Activated gamma-delta T cell treated with Interleukin-2 at 50 U/mL for 16 hours (primary cell): ENCODE measurements at regions not wholly inside any gene's neighbourhood (a gene's known extent, or its start where the extent isn't known, plus 50 kb on each side); places are given as distances from the start of the nearest gene placed in this dataset.

Experiments used
- DNase-seq: peaks from one replicate; pipeline ENCODE4 v3.0.0-alpha.2; 2020

DNA sequence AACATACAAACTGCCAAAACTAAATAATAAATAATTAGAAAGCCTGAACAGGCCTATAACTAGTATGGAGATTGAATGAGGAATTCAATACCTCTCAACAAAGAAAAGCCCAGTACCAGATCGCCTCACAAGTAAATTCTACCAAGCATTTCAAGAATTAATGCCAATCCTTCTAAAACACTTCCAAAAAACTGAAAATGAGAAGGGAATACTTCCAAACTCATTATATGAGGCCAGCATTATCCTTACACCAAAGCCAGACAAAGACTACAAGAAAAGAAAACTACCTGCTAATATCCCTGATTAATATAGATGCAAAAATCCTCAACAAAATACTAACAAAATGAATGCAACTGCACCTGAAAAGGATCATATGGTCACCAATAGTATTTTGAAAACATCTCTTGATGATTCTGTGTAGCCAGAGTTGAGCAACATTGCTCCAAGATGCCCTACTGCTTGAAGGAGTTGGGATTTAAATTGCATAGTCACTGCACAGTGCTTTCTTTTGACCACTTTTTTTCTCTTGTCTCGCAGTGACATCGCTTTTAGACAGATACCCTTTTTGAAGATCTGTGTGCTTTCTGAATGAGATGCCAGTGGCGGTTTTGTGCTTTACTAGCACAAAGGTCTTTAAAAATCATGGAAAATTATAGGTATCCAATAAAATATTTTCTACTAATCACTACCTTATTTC is 487.2 kb upstream of the RASGRP1 start:
- no peak for DNase-seq

DNA sequence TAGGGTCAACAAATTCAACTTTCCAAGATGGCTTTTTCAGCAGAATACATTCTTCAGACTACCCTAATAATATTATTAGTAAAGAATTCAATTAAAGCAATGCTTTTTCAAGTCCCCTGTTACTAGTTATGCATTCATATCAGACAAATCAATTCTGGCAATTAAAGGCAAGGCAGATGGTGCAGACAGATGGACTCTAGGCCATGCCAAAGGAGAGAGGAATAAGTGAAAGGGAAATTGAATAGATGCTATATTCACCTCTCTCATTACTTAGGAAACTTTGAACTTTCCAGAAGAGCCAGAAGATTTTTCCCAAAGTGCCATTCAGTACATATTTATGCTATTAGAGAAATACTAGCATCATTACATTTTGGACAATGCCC is 487.7 kb upstream of the RASGRP1 start:
- DNase-seq, result no peak

DNA sequence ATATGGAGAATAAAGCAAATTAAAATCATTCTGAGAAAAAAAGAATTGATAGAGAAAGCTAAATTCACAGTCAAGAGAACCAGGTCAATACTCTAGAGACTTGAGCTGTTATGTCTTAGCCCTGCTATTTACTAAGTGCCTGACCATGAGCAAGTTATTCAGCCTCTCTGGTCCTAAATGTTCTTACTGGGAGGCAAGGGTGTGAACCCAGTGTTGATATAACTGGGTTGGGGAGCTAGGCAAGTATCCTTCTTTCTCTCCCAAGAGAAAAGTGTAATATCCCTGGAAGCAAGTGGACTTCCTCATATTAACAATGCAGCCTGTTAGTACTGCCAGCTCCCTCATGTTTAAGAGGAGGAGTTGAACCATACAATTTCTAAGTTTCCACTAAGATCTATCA is 488.9 kb upstream of the RASGRP1 start:
- no peak for DNase-seq

DNA sequence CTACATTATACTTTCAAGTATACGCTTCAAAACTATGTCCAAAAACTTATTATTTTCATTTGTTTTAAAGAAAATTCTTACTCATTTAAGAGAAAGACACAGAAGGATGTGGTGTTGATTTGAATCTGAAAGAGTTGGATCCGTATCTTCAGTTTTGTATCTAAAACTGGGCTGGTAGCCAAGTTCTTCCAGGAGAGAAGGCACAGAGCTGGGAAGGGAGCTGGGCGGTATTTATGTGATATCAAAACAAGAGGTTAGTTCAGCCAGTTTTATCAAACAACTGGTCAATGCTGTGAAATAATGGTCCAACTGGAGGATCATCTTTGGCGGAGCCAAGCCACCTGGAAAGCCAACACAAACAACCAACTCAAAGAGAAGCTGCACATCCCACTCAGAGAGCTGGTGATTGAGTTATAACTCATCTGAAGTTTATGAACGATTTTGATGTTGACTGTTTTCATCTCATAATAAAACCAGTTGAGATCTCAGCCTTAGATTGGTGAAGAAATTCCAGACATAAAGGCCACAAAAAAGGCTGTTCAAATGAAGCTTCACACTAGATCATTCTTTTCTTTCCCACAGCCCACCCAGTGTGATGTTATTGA is 489.6 kb upstream of the RASGRP1 start:
- DNase-seq, result no peak

DNA sequence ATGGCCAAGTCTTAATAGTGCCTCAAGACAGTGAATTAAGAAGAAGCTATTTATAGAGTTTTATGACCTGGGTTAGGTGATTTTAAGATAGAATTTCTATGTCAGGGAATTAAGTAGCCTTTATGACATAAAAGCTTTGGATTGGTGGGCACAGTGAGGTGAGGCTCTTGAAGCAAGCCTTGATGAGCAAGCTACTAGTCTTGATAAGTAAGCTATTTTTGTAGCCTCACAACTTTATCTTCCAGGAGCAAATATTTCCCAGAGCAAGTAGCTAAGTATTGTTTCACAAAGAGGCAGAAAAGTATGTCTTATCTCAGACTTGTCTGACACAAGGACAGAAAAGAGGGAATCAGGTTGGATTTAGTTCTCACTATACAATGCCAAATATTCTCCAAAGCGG is 491.7 kb upstream of the RASGRP1 start:
- DNase-seq, result no peak

DNA sequence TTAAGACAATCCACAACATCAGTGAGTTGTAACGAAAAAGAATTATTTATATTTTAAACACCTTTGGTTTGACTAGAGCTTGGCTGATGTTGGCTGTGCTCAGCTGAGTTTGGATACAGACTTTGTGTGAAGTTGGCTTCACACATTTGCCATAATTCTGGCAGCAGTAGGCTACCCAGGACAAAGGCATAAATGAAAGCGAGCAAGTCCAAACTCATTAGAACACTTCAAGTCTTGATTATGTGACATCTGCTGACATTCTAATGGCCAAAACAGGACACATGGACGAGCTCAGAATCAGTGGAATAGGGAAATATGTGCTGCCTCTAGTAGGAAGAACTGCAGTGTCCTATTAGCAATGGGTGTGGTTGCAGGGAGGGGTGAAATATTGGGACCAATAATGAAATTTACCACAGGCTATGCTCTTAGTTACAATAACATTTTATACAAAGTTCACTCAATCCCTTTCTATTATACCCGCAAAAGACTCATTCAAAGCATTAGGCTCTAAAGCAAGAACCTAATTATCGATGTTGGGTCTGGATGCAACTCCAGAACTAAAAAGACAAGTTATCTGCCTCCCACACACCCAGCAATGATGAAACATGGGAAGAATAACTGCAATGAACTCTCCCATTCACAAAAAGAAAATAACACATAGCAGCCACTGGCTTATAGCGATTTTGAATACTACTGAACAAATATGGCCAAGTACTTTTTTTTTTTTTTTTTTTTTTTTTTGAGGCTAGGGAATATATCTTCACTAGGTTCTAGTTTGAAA is 493.9 kb upstream of the RASGRP1 start:
- DNase-seq, result no peak

DNA sequence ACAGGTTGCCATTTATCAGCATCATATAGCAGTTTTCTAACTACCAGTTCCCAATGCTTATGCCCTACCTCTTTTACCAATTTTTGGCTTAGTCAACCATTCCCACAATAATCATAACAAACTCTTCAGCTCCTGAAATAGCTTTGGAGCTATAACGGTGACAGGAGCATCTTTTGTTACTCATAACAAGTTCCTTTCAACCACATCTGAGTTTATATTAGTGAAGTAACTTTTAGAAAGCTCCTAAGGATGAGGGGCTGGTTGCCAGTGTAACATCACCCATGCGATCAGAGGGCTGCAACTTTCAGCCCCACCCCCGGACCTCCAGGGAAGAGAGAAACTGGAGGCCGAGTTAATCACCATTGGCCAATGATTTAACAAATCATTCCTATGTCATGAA is 495.3 kb upstream of the RASGRP1 start:
- DNase-seq, result no peak

DNA sequence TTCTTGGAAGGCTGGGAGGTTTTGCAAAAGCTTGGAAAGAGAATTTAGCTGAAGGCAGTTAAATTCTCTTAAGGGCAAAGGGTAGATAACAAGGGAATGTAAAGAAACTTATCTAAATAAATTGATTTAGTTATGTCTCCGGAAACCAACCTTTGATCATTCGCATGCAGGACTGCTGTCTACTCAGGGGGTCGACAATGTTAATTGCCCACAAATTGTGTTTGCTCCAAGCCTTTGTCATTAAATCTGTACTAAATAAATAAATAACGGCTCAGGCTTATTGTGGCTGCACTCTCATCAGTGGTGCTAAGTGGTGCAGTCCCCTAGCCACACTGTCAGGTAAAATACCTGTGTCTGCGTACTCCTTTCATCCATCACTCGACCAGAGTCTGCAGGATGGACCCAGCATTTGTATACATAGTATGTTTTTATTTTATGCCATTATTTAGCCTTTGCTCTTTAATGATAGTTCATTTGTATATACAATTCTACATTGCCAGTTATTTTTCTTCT is 497.4 kb upstream of the RASGRP1 start:
- no peak for DNase-seq

DNA sequence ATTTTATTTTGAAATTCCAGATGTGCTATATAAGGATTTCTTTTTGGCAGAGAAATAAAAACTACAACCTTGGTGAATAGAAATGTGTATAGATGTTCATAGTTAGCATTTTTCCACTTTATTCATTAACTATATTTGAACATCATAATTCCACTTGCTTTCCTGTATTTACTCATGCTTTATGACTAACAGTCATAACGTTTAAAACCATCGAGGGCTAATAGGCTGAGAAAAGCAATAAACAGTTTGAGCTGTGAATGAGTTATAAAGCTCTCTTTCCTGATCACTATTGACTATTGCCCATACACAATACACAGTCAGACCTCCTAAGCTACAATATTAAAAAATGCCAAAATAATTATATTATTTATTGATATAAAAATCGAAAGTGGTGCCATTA is 502.1 kb upstream of the RASGRP1 start:
- no peak for DNase-seq

DNA sequence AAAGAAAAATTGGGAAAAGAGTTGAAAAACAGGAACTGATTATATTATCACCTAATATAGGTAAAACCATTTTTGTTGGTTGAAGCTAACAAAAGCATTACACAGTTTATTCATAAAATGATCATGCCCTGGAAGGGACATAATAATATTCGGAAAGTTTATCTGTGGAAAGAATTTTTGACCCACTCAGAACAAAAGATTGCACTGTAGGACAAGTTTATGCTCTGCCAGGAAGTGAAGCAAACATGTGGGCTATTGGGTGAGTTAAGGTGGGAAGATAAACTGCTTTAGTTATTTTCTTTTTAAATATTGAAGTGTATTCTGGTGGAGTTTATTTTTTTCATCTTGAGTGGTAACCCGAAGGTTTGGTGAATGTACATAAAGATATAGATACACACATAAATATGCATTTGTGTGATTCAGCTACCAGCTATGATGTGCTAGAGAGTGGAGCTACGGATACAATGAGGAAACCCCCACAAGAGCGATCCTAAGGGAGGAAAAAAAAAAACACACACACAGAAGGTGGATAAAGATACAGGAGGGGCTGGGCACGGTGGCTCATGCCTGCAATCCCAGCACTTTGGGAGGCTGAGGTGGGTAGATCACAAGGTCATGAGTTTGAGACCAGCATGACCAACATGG is 506.4 kb upstream of the THBS1 start:
- no peak for DNase-seq

DNA sequence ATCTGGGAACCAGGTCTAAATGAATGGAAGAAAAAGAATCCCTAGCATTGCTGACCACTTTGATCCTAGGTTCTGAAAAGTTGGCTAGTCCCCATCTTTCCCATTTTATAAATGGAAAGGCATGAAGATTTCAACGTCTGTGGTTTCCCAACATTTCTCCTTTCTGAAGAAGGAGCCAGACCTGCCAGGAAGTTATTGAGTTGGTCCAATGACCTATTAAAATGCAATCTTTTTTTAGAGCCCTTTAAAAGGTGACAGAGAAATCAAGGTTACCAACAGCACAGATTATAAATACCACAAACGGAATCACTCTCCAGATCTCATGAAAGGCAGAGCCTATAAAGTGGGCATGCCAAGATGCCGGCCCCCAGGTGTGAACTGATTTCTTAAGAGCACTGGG is 505.6 kb upstream of the THBS1 start:
- DNase-seq, result no peak

DNA sequence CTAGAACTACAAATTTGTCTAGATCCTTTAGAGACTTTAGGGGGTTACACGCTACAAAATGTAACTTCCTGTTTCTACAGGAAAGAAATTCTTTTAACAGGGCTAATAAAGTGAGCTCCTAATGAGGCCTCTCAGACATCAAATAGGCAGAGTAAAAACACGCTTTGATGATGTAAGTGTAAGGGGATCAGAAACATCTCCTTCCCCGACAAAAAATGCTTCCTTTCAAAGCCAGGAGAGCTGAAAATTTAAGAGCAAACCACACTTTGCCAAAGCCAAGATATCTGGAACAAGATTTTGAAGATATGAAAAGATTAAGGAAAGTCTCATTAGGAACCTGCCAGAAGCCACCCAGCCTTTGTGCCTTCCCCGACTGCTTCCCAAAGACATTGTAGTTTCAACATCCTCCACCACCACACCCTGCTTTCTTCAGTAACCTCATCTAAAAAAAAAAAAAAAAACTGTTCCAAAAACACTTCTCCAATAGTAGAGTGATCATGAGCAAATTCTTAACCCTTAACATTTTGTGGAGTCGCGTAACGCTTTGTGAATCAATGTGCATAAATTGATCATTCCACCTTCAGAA is 505.0 kb upstream of the THBS1 start:
- no peak for DNase-seq

DNA sequence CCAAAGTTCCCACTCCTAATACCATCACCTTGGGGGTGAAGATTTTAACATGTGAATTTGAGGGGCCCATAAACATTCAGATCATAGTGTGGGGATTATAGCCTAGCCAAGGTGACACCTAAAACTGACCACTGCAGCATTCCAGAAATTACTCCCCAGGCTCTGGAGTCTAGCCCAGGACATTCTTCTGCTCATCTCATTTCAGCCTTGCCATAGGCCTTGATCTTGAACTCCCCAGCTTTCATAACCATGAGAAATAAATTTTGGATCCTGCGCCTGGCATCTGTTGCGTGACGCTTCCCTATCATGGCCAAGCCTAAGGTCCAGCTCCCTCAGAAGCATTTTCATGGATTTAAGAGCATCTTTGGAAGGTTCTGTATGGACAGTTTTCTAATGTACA is 502.9 kb upstream of the THBS1 start:
- DNase-seq, result no peak

DNA sequence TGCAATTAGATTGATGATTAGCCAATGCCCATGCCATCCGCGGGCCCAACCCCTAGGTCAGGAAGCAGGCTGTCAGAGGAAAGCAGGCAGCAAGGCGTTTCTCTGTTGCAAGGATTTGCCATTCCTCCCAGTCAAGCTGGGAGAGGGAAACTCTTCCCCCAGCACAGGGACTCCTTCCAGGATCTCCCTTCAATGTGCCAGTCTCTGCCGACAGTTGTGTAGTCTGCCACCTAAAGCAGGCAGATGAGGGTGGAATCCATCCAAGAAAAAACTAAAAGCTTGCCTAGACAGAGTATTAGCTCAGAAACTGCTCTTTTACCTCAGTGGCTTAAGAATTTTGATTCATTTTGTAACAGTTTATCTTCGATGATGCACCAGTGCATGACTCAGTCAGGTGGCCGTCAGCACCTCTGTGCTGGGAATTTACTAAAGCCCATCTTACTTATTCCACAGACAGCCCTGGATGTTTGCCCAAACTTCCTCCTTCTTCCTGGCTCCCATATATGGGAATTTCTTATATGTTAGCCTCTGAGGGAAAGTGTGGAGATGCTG is 501.5 kb upstream of the THBS1 start:
- DNase-seq, result no peak

DNA sequence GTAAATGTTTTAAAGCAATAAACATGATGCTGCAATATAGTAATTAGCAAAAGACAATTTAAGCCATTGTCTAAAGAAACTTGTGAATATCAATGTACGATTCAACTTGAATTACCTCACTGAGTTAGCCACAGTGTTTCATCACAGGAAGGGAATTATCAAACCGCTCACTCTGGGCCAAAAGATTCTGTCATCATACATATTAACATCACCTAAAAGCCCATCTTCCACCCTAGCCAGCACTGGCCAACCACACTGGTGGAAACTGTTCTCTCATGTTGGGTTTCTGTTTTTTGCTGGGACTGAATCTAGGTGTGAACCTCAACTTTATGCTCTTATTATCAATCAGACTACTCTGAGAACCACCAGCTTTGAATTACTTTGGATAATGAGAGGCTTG is 497.7 kb upstream of the THBS1 start:
- DNase-seq, result no peak

DNA sequence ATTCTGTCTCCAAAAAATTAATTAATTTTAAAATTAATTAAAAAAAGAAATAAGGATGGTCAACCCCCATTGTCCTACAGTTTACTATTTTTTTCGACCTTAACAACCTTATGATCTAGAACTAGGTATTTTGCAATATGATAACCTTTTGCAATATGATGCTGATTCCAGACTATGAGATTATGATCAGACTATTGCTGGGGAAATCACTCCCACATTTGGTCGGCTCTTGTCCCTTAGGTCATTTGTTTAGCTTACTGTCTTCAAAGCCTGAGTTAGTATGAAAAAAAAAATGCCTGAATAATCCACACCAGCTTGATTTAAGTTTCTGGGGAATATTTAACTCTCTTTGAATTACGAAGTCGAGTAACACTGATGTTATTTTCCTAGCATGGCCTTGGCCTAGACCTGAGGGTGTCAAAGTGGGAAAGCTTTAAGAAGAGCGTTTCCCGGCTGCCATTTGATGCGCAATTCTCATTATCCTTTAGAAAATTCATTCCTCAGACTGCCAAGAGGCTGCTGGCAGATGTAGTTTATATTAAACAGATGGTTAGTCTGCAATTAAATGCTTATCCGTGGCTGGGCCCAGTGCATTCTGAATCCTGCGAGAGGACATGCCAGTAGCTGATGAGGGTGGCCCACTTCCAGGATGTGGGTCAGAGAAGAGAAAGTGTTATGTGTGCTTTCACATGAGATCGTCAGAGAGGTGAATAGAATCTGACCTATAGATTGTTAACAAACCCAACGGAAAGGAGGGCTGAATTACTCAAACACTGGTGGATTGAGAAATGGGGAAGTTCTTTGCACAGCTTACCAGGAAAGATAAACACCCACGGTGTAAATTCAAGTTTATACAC is 496.0 kb upstream of the THBS1 start:
- DNase-seq, result no peak

DNA sequence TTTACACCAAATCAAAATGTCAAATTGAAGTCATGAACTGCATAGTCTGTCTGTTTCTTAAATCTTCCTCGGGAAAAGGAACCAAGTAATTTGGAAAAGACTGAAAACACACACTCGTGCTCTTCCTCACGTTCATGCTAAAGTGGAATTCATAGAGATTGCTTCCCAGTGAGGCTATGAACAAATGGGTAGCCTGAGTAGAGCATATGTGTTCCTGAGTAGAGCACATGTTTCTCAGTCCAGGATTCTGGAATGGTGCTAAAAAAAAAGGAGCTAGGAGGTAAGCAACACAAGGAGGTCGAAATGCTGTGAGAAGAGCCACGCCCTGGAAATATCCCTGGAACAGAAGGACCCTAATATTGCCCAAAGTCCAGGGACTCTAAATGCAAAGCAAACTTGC is 494.2 kb upstream of the THBS1 start:
- DNase-seq, result no peak

DNA sequence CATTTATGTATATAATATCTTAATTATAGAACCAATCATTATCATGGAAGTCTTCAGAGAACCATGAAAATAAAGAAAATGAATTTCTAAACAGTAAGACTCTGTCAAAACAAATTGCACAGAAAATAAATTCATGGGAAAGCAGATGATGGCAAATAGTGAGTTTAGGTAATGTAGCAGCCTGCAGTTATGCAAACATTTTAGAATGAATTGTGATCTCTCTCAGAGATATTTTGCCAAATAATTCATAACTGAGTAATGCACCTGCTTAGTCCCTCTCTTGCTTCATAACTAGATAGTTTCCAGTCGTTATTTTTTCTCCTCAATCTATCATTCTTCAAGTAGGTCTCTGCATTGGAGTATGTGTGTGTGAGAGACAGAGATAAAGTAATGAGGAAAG is 492.7 kb upstream of the THBS1 start:
- no peak for DNase-seq

DNA sequence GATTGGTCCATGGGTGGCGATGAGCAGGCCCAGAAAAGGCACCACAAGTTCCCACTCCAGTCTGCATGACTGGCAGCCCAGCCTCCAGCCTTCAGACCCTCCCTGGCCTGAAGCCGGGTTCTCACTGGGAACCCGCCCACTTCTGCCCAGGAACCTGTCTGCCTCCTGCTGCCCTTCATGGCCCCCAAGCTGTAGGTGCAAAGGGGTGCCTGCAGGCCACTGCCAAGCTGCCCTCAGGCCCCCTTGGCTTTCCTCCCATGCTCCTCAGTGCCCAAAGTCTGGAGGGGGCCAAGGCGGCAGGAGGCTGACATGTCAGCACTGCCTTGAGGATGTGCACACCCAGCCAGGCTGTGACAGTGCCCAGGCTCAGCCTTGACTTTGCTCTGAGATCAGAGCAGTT is 488.5 kb upstream of the THBS1 start:
- DNase-seq, result no peak

DNA sequence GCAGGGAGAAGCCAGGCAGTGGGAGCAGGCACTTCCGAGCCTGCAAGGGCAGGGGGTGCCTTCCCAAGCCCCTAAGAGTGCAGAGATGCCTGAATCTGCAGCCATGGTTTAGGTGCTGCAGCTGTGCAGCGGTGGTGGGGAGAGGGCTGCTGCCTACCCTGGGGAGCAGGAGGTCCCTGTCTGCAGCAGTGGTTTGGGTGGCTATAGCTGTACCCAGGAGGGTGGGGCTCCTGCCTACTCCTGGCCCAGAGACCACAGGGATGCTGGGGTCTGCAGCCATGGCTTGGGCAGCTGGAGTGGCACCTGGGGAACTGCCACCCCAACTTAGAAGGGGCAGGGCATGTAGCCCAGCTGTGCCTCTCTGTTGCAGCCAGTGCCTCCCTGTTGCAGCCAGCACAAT is 488.1 kb upstream of the THBS1 start:
- no peak for DNase-seq

DNA sequence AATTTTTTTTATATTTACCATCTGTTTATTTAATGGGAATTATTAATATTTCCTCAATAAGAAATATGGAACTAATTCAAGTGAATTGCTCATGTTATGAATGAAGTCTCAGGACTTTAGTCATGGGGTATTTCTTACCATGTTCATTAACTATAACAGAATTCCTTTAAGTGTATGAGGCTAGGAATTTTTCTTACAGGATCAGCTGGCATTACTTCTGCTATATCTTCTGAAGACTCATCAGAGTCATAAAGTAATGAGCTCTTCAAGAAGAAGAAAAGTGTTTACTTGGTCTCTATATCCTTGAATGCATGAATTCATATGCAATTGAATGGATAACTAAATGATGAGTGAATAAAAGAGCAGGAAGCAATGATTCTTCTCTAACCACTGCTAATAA is 486.8 kb upstream of the THBS1 start:
- DNase-seq, result no peak
